HG02642 (cell line): ENCODE measurements at regions not wholly inside any gene's neighbourhood (a gene's known extent, or its start where the extent isn't known, plus 50 kb on each side); places are given as distances from the start of the nearest gene placed in this dataset.

Experiments used
- ATAC-seq: cut with Tn5 transposase; IDR thresholded peaks from one replicate; pipeline ENCODE4 v1.9.1; 2021; ENCODE audit warnings: mild to moderate bottlenecking; ENCODE audit not compliant: unreplicated experiment, poor library complexity

GRCh38 chr5:165161204-165161603 lies 1655.8 kb downstream of the MAT2B start:
- no peak for ATAC-seq

- no peak for ATAC-seq
Observed at GRCh38 chr5:165163861-165164260, 1658.4 kb downstream of the MAT2B start.

GRCh38 chr5:165173651-165174050 lies 1668.2 kb downstream of the MAT2B start:
- no peak for ATAC-seq

GRCh38 chr5:165175041-165175440 lies 1669.6 kb downstream of the MAT2B start:
- ATAC-seq: no peak

- no peak for ATAC-seq
Observed at GRCh38 chr5:165184183-165184582, 1678.8 kb downstream of the MAT2B start.

- ATAC-seq: no peak
Observed at GRCh38 chr5:165185716-165186115, 1680.3 kb downstream of the MAT2B start.

GRCh38 chr5:165187815-165188214 lies 1682.4 kb downstream of the MAT2B start:
- ATAC-seq: no peak

- no peak for ATAC-seq
Observed at GRCh38 chr5:165188556-165189175, 1683.2 kb downstream of the MAT2B start.

GRCh38 chr5:165196961-165197360 lies 1691.5 kb downstream of the MAT2B start:
- ATAC-seq: no peak

- no peak for ATAC-seq
Observed at GRCh38 chr5:165201369-165201768, 1696.0 kb downstream of the MAT2B start.

- no peak for ATAC-seq
Observed at GRCh38 chr5:165201771-165202518, 1696.5 kb downstream of the MAT2B start.

GRCh38 chr5:165202519-165202910 lies 1697.1 kb downstream of the MAT2B start:
- ATAC-seq: no peak

GRCh38 chr5:165209101-165209727 lies 1703.8 kb downstream of the MAT2B start:
- ATAC-seq: no peak

- no peak for ATAC-seq
Observed at GRCh38 chr5:165224366-165225045, 1719.1 kb downstream of the MAT2B start.

GRCh38 chr5:165227515-165227914 lies 1722.1 kb downstream of the MAT2B start:
- no peak for ATAC-seq

GRCh38 chr5:165228184-165228583 lies 1722.8 kb downstream of the MAT2B start:
- ATAC-seq: no peak

- no peak for ATAC-seq
Observed at GRCh38 chr5:165231821-165232508, 1726.5 kb downstream of the MAT2B start.

GRCh38 chr5:165232509-165233028 lies 1727.2 kb downstream of the MAT2B start:
- ATAC-seq: no peak

- ATAC-seq: no peak
Observed at GRCh38 chr5:165241811-165242210, 1736.4 kb downstream of the MAT2B start.

GRCh38 chr5:165242646-165243045 lies 1737.2 kb downstream of the MAT2B start:
- ATAC-seq: no peak
